ENCODE measurements at regions not wholly inside any gene's neighbourhood (a gene's known extent, or its start where the extent isn't known, plus 50 kb on each side); places are given as distances from the start of the nearest gene placed in this dataset.

- TF ChIP-seq CTCF (IDR thresholded peaks at IDR 0.05; ENCODE audit: insufficient read depth, low read depth, low read length): no peak
- TF ChIP-seq EZH2 (IDR thresholded peaks at IDR 0.05; ENCODE audit: insufficient read depth, low read length): no peak
Observed at GRCh38 chr1:29963946-29964345, 727.6 kb downstream of the PTPRU start.
